Stimulated activated CD4-positive, alpha-beta T cell treated with anti-CD3 and anti-CD28 coated beads, Interleukin-1b, Interleukin-23, amount 100 ng/mL, for 48 hours (primary cell): ENCODE measurements at regions not wholly inside any gene's neighbourhood (a gene's known extent, or its start where the extent isn't known, plus 50 kb on each side); places are given as distances from the start of the nearest gene placed in this dataset.

Experiments
- DNase-seq: peaks from one replicate; pipeline ENCODE4 v3.0.0-alpha.2; 2020

DNA sequence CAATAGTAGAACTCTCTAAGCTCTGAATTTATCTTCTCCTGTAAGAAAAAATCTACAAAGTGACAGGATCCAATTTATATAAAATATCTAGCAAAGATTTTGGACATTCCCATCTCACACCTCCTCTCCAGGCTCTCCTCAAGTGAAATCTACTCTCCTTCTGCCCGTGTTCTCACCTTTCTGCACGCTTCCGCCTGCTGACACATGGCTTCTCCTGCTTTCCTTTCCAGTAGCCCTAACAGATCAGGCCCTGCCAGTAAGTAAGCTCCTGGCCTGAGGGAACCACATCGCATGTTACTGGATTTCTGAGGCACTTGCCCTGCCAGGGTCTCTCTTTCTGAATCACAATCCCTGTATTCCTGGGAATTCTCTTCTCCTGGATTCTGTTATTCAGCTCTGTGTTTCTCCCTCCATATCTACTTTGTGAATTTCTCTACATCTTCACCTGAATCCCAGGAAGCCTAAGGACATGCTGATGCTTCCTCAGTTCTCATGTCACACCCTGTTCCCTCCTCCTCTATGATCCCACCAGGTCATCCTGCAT lies 53.3 kb upstream of the TOP3B start:
- DNase-seq: no peak

GRCh38 chr22:22035203-22035602 lies 52.6 kb upstream of the TOP3B start:
- DNase-seq: no peak

DNA sequence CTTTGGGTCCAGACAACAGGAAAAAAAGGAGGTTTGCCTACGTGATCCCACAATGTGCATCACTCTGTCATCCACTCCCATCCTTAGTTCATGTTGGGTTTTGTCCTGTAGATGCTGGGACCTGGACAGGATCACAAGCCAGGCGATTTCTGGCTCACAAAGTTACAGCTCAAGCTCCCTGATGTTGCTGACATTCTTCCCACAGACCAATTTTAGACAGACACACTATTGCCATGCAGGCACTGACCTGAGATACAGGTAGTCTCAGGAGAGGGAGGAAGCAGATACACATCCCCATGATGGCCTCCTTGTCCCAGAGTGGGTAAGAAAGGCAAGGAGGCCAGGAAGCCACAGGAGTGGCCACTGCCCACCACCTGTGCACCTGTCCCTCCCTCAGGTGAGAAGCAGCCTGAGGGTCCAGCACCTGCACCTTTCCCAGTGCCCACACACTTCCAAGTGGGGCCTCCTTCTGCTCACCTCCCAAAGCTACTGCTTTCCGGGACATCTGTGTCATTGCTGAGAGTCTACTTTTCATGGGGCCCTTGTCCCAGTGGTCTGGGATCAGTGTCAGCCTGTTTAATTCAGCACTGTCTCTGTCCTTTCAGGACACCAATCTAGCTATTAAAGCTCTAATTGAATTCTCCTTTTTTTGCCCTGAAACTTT lies 52.0 kb upstream of the TOP3B start:
- DNase-seq: no peak

DNA sequence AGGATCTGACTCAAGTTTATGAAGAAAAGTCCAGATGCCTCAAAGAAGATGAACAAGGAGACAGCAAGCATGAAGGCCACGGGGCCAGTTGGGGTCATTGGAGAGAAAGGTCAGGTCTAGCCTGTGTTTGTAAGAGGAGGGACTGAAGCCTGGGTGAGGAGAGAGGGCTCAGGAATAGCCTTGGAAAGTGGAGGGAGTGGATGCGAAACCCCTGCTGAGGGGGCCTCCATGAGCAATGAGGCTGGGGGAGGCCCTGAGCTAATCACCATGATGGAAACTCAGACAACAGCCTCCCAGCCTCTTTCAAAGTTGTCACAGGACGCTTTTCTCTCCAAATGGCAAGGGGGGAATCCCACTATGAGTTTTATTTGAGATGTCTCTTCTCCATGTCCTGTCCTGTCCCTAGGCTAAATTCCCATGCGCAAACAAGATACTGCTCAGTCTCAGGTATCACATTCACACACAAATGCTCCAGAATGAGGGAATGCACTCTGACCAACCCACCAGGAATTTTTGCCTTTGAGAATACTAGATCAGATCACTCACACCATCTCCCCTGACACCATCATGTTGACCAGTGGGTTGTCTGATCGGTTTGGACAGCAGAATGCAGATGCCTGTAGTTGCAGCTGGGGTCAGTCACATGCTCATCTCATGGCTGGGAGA lies 51.3 kb upstream of the TOP3B start:
- DNase-seq: no peak

- no peak for DNase-seq
Measured at GRCh38 chr22:22032906-22033802, 50.6 kb upstream of the TOP3B start.

DNA sequence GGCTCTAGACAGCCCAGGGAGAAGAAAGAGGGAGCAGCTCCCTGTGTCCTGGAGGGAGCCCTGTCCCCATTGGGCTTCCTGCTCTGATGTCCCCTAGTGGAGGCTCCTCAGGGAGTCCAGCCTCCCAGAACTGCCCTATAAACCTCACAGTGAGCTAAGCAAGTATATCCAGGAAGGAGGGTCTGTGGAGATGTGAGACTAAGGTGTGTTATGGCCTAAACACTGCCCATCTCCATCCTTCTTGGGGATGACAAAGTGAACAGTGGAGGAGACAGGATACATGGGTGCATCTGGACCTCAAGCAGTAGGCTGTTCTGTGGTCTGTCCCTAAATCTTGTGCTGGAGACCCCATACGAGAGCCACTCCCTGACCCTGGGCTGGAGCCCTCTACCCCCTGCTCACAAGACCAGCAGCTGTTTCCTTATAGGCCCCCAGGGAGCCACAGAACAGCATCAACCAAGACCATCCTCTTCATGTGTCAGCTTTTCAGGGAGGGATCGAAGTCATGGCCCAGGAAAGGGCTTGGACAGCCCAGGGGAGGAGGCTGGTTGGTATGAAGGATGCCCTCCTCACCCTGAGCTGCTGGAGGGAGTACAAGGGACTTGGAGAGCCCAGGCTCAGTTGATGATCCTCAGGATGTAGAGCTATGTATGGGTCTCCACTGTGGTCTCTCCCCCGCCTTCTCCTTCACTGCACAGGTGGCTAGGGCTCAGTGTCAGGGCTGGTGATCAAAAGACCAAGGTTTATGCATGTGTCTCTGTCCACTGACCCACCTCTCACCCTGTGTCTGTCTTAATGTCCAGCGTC lies 49.7 kb upstream of the TOP3B start:
- no peak for DNase-seq
